H1 (cell line): ENCODE measurements at regions not wholly inside any gene's neighbourhood (a gene's known extent, or its start where the extent isn't known, plus 50 kb on each side); places are given as distances from the start of the nearest gene placed in this dataset.

Experiments used
- BCL11A ChIP-seq, 2 experiments: IDR thresholded peaks; one replicate each; pipeline ENCODE4 v1.6.1; 2011; ENCODE audit warnings: low read depth in 2 of 2, low read length in 2 of 2, mild to moderate bottlenecking in 2 of 2
- SIN3A ChIP-seq, 2 experiments: IDR thresholded peaks in 1 of 2; conservative IDR thresholded peaks in 1 of 2; 2 replicates each; pipeline ENCODE4 v1.6.1; 2011 to 2012; ENCODE audit warnings: low read length in 2 of 2, improper control_type of control experiment in 1 of 2, low read depth in 1 of 2, mild to moderate bottlenecking in 1 of 2
- SIRT6 ChIP-seq: IDR thresholded peaks from one replicate; pipeline ENCODE4 v1.7.1; 2012; ENCODE audit warnings: low read length, inconsistent platforms
- SP1 ChIP-seq: IDR thresholded peaks from 2 replicates; pipeline ENCODE4 v1.6.1; 2011; ENCODE audit warnings: low read depth, low read length

DNA sequence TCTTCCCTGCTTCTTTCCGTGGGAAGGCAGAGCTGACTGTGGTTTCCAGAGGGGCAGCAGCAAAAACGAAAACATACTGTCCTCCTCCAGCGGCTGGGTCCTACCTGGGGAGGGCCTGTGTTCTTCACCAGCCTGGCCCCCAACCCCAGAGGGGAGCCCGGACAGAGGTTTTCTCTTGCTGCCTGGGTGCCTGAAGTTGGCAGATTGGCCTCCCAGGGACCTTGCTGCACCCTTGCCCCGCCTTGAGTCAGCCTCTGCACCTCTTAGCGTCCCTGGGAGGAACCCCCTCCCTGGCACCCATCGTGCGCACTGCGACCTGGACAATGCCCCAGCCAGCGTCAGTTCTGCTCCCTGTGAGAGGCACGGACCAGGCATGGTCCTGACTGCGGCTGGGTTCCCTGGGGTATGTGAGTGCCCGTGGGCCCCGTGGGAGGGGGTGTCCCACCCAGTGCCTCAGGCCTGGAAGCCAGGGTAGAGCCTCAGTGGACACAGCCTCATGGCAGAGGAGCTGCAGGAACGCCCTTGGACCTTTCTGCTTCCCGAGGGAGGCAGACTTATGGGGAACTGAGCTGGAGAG is 56.8 kb upstream of the PRR23E start (continued):
- TF ChIP-seq SIRT6, result no peak
- no peak for TF ChIP-seq SP1
- no peak for TF ChIP-seq SIN3A (conservative IDR thresholded peaks at IDR 0.05 in 1 of 2, IDR thresholded peaks at IDR 0.05 in 1 of 2; ENCODE audit: low read depth in 1 of 2, low read length in 2 of 2)
- TF ChIP-seq BCL11A (IDR thresholded peaks at IDR 0.05; ENCODE audit: low read depth in 2 of 2, low read length in 2 of 2), result no peak
